Hindlimb muscle (tissue), 1 donor: ENCODE measurements at regions not wholly inside any gene's neighbourhood (a gene's known extent, or its start where the extent isn't known, plus 50 kb on each side); places are given as distances from the start of the nearest gene placed in this dataset.
"Not testable (repeated sequence)": the region's sequence is repeated elsewhere in the genome, so short reads cannot be mapped to it uniquely, and the experiment has no call there.

Experiments used
- DNase-seq: peaks from one replicate; pipeline ENCODE4 v3.0.0-alpha.2; 2013

DNA sequence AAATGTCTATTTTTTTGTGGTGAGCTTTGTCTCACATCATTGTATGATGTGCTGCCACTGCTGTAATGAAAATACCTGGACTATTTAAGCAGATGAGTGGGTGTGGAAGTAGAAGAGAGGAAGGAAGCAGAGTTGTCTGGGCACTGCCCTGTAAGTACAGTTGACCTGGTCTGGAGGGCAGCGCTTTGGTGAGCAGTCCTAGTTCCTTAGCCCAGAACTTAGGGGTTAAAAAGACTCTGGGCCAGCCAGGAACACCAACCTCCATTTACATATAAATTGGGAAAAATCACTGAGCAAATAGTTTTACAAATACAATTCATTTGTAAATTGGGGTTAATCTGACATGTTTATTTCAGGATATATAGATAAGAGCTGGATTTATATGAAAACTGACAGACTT is 347.1 kb upstream of the FAT1 start:
- DNase-seq: no peak

DNA sequence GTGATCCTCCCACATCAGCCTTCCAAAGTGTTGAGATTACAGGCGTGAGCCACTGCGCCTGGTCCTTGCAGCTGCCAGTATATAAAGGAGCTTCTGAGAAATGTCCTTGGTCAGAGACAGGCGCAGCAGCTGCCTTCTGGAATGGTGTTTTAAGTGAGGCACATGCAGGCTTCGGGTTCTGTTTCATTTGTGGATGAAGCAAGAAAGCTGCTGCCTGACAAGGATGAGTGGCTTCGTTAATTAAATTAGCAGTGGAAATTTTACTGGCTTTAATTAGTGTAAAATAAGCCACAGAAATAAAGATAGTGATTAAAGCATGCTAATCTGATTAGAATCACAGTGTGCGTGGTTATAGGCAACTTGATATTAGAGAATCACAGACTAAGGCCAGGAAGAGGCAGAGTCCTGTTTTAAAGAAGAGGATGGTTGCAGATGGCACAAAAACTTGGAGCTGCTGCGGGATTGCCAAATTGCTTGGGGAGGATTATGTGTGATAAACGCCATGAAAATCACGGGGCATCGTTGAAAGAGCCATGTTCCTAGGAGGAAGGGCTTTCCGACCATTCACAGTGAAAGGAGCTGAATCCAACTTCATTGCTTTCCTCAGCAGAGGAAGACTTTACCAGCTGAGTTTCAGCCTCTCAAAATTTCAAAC is 348.4 kb upstream of the FAT1 start:
- DNase-seq: no peak

DNA sequence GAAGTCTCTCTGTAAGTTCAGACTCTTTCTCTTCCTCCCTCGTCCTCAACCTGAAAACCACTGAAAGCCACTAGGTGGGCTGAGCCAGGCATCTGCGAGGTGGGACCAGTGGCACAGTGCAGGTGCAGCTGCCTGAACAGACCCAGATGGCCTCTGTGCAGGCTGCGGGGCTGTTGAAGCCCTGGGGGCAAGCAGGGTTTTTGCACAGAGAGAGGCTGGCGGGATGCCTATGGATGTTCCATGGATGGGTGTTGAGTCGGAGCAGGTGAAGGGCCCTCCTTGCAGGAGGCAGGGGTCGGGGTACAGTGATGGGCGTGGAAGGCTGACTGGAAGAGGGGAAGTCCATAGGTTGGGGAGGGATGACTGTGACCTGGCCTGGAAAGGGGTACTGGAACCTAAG is 350.2 kb upstream of the FAT1 start:
- no peak for DNase-seq

DNA sequence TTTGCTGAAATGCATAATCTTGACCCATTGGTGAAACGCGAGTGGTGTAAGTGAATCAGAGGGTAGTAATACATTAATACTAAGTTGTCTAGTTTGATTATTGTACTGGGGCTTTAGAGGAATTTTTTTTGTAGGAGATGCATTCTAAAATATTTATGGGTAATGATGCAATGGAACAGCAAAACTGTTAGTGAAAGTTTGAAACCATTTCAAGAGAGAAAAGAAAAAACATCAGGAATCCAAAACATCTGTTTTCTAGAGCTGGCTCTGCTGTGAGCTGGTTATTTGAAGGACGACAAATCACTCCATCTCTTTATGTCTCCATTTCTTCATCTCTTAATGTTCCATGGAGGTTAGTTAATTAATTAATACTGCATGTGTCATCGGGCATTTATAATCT is 351.9 kb upstream of the FAT1 start:
- DNase-seq: no peak

DNA sequence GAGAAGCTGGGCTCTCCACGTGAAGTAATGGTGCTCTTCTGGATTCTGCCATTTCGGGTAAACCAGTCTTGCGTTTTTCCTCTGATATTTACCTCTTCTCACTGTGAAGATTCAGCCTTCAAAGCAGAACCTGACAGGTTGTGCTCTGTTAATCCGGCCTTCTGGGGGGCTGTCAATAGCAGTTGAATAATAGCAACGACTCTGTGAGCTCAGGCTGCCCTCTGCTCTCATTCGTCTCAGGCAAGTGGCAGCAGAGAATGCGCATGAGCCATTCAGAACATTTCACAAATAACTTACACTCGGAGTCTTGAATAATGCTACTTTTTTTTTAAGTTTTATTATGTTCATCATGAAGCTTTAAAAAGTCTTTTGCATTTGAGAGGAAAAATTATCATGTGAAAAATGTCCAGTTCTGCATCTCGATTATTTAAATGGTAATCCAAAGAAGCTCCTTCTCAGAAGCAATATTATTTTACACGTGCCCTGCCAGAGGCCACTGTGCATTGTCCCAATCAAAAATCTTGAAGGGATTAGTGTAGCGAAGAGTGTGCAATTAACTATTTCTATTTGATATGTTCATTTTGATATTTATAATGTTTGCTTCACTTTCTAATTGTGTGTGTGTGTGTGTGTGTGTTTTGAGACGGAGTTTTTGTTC is 354.2 kb upstream of the FAT1 start:
- DNase-seq: no peak

DNA sequence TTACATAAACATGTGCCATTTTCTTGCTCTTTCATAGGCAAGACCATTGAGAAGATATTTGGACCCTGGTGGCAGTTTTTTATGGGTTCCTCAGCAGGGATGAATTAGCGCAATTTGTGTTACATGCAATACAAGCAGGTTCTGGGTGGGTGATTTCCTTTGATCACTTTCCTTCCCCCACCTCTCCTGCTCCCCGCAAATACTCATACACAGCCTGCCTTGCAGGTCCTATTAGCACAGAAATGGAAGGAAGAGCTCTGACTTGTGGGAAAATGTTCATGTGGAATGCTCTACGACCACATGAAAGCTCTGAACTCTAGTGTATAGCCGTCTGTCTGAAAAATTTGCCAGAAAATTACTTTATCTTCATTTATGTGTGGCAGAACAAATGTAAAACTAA is 361.0 kb upstream of the FAT1 start:
- no peak for DNase-seq

DNA sequence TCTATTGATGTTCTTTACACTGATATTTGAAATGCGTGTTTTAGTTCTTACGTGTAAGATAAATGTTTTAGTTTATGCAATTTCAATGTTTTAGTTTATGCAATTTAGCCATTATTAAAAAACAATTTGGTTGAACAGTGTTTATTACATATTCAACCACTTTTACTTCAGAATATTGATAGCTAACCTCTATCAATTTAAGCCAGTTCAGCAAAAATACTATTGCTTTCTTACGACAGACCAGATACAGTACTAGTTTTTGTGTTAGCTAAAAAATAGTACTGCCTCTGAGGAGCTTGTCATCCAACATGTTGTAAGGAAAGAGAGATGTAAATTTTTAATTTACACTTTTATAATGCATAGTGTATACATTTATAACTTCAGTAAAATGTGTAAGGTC is 361.7 kb upstream of the FAT1 start:
- no peak for DNase-seq

DNA sequence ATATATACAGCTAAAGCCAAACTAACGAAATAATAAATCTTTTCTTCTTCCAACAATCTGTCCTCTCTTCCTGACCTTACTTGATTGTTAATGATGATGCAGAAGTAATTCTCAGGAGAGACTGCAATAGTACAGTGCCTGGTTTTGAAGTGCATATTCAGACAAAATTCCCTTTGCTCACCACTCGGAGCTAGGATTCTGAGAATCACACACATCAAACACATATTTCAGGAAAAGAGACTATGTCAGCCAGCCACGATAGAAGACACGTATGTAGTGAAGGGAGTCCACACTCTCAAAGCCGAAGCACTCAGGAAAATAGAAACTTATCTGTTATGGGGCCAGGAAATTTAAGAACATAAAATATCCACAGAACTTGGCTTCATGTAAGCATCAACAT is 362.5 kb upstream of the FAT1 start:
- DNase-seq: no peak

DNA sequence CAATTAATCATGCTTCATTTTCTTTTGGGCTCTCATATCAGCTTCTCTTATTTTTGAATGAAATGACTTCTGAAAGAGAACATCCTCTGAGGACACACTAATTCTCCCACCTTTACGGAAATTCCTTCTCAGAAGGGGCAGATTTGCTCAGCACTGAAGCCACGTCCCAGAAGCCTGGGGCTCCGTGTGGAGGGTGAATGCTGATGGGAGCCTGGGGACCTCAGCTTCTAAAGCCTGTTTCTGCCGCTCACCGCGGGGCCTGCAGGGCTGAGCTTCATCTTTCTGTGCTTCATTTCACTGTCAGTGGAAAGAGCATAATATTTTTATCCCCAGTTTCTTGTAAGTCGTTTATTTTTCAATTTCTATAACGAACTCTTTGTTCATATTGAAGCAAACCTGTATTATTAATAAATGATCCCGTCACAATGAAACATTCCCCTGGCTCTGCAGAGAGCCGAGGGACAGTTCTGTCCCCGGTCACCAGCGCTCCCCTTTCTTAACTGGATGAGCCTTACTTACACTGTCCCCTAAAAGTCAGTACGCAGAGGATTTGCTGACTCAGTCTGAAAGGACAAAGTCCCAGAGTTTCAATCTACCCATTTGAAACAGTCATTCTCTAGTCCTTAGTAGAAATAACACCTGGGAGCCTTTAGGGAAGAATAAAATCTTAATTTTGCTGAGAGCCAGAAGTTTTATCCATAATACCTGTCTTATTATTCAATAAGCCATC is 364.6 kb upstream of the FAT1 start:
- no peak for DNase-seq

DNA sequence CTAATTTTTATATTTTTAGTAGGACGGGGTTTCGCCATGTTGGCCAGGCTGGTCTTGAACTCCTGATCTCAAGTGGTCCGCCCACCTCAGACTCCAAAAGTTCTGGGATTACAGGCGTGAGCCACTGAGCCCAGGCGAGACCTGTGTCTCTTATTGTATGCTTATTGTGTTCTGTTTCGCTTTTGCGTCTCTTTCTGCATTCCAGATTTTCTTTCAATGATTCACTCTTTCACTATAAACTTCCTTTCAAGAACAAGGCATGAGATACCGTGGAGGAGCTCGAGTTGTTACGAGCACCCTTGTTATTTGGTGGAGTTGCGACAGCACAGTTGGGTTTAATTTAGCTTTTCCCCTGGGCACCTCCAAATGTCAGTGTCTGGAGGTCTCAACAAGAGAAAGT is 366.7 kb upstream of the FAT1 start:
- DNase-seq: no peak

DNA sequence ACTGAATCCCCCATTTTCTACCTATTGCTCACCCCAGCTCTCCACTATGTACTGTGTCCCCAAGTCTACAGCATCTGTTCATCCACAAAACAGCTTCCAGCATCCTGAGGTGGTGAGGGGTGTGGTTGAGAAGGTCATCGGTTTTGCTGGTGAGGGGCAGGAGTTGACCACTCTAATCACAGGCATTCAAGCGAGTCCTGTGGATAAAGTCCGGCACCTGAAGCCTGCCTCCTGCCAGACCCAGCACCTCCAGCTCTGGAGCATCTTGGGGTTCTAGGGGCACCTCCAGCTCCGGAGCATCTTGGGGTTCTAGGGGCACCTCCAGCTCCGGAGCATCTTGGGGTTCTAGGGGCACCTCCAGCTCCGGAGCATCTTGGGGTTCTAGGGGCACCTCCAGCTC is 367.2 kb upstream of the FAT1 start:
- DNase-seq: not testable (repeated sequence)

DNA sequence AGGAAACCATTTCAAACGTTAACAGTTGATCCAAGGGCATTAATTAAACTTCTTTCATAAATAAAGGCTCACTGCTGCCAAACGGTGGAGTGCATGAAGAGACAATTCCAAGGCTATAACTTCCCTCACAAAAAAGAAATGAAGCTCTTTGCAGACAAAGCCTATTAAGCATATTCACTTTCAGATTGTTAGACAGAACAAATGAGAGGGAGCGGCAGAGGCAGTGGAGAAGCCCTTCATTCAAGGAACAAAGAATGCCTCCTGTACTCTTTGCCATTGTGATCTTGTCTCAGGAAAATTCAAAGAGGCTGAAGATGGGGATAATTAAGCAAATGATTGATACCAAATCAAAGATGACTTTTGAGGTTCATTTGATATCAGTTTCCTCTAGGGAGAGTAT is 370.5 kb upstream of the FAT1 start:
- no peak for DNase-seq

DNA sequence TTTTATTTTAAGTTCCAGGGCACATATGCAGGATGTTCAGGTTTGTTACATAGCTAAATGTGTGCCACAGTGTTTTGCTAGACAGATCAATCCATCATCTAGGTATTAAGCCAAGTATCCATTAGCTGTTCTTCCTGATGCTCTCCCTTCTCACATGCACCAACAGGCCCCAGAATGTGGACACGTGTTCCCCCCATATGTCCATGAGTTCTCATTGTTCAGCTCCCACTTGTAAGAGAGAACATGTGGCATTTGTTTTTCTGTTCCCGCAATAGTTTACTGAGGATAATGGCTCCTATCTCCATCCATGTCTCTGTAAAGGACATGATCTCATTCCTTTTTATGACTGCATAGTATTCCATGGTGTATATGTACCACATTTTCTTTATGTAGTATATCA is 374.8 kb upstream of the FAT1 start:
- no peak for DNase-seq

DNA sequence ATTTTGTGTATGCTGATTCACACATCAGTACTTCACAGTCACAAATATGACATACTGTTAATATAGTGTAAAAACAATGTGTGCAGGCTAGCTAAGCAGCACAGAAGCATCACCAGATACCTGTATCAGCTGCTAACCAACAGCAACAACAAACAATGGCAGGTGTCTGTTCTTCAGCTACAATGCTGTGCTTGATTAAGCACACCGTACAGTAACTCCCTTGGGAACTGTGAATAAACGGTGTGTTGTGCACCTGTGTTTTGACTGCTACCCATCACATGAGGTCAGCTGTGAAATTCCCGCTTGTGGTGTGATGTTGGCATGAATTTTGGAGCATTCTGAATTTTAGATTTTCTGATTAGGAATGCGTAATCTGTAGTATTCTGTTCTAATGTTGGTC is 379.7 kb upstream of the FAT1 start:
- no peak for DNase-seq

DNA sequence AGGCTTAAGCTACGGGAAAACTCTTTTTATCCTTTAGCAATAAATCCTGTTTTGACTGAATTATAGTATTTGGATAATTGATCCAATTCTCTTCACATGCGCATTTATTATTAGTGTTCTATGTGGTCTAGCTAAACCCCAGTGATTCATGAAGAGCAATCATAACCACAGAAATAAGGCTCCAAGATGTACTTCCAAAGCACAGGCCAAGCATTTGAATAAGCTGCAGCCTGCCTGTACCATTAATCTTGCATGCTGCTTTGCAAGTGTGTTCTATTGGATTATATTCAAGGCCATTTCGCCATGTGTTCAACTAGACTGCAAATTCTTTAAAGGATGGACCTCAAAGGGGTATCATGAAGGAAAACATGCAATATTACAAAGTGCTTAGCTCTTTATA is 385.2 kb upstream of the FAT1 start:
- DNase-seq: no peak

DNA sequence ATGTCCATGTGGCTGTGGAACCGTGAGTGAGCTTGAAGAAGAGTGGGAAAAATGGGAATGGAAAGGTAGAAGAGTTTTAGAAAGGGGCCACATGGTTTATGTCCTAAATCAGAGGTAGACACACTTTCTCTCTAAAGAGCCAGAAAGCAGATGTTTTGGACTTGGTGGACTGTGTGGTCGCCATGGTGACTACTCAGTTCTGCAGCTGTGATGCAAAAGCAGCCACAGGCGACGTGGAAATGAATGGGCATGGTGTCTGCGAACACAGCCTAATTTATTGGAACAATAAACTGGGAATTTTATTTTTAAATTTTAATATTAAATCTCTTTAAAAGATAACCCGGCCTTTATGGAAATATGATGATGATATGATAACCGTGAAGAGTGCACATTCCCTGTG is 386.0 kb upstream of the FAT1 start:
- DNase-seq: no peak

DNA sequence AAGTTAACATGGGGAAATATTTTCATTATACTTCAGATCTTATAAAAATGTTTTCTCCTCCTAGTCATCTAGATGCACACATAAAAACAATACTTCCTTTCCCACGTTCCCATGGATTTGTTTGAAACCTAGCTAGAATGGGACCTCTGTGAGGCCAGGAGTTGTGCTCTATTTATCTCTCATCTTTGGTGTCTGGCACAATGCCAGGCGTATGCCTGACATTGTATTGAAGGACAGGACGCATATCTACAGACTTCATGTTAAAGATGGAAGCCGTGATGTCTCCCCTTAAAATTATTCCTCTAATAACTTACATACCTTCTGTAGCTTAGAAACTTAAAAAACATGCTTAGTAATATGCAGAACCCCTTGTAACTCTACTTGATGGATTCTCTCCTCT is 394.5 kb upstream of the FAT1 start:
- DNase-seq: no peak

DNA sequence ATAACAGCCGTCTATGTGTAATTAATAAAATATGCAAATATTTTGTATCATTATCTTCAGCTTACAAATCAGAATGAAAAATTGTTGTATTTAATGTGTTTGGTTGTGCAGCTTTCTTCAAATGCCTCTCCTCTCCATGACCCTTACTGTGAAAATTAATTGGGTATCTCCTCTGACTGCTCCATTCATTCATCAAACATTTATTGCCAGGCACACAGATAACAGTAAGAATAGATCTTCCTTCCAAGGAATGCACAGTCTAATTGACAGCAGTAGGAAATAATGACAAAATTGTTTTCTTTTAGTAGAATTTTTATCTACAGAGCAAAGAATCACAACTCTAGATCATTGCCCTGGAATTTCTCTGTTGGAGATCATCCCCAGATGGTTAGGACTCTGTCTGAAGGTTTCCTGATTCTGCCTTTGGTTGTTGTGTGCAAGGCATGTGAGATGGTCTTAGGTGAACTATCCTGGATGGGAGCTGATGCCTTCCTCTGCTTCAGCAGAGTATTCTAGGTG is 395.0 kb upstream of the FAT1 start:
- no peak for DNase-seq

DNA sequence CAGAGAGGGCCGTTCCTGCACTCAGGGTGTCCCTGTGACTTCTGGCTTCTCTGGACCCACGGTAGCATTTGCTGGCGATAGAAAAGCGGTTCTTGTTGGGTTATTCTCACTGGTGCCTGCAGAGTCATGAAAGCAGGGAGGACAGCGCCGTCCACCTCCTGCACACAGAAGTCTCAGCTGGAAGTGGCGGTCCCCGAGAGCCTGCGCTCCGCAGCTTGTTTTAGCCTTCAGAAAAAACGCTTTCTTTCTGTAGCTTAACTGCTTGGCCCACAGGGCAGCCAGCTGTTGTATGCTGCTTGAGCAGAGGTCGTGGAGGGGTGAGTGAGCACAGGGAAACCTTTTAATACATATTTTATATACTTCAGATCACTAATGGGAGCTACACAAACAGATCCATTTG is 400.7 kb upstream of the FAT1 start:
- DNase-seq: peak; percentile 70

DNA sequence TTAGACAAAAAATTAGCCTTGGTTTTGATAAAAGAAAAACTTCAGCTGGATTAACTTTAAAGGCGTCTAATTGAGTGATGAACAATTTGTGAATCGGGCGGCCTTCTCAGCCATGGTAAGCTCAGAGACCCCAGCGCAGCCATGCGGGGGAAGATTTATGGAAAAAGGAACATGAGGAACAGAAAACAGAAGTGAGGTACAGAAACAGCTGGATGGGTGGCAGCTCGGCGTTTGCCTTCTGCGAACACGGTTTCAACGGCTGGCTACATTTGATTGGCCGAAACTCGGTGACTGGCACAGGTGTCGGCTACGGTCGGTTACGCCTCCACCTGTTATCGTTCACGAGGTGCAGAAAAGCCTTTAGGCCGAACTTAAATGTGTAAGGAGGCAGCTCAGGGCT is 401.4 kb upstream of the FAT1 start:
- DNase-seq: no peak

DNA sequence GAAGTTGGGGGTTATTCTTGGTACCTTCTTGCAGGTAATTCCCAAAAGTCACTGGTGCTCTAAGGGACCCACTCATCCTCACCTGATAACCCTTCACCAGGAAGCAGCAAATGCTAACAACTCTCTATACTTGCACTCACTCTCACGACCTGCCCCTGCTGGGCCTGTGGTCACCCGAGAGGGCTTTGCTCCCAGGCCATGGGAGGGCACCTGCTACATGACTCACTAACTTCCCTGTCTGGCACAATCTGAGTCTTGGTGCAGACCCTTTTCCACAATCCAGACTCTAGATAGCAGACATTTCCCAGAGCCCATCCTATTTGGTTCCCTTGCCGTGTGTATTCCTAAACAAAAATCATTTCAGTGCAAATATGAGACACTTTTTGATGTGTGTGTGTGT is 403.8 kb upstream of the FAT1 start:
- DNase-seq: no peak

DNA sequence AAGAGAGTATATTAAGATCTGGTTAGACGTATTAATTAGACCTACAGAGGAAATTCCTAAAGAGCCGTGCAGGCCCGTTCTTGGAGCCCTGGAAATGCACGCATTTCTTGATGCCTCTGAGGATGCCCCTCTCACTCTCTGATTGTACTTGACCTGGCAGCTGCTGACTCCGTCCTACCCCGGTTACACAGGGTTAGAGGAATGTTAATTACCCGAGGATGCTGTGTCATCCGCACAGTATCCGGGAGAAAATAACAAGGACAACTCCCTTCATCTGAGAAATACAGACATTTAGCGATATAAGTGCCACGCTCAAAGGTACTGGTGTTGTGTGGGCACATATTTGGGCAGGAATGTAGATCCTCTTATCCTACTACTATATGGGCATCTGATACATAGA is 404.6 kb upstream of the FAT1 start:
- DNase-seq: no peak

DNA sequence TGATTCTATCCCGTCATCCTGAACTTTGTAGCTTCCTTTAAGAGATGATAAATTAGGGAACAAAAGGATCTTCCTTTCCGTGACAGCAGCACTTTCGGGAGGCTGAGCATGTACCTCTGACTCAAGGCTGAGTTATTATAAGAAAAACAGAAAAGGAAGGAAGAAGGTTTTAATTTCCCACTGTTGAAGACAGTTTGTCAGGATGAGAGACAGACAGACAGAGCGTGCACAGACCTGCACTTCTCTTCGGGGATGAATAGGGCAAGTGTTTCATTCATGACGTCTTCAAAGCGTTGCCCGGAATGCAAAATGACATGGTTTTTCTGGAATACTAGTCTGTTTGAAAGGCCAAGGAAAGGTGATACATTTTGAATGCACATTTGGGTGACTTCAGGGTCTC is 405.3 kb upstream of the FAT1 start:
- no peak for DNase-seq

DNA sequence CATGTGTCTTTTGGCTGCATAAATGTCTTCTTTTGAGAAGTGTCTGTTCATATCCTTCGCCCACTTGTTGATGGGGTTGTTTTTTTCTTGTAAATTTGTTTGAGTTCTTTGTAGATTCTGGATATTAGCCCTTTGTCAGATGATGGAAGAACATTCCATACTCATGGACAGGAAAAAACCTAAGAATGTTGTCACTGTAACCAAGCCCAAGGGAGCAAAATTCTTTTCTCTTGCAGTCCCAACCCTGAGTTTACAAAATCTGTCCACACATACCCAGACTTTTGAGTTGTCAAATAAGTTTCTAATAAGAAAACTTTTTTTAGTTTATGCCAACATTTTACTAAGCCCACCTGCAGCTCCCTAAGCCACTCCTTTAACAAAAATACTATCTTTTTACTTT is 408.2 kb upstream of the FAT1 start:
- not testable (repeated sequence) for DNase-seq
